COR-L47 (cell line): ENCODE measurements at regions not wholly inside any gene's neighbourhood (a gene's known extent, or its start where the extent isn't known, plus 50 kb on each side); places are given as distances from the start of the nearest gene placed in this dataset.
"Not testable (repeated sequence)": the region's sequence is repeated elsewhere in the genome, so short reads cannot be mapped to it uniquely, and the experiment has no call there.

ENCODE experiments used
- DNase-seq: peaks from one replicate; lab custom pipeline; 2025; lab: John Stamatoyannopoulos, UW

- no peak for DNase-seq
Observed at GRCh38 chr5:131107128-131107527, 57.9 kb downstream of the HINT1 start.

DNA sequence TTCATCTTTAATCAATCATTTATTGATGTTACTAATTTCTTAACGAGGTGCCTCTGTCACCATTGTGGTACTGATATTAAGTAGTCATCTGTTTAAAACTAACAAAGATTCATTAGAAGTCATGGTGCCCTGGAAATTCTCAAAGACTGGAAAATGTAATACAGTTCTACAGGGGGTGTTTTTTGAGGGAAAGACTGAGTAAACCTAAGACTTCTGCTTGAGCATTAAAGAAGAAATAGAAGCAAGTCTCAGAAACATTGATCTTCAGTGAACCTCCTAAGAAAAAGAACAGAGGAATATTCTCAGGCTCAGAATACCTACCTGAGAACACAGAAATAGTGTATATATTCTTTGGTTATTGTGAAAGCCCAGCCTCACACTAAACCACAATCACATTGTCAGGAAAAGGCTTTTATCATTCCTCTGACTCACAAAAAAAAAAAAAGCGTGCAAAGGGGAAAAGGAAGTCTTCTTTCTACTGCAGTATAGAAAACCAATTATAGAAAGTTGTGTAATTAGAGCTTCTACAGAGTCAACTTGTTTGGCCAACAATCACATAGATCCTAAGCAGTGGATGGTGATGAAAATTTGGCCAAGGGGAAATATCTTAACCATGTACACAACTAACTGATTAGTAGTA lies 60.8 kb downstream of the HINT1 start:
- DNase-seq = no peak

GRCh38 chr5:131096774-131097710 lies 68.0 kb downstream of the HINT1 start:
- no peak for DNase-seq

- DNase-seq = not testable (repeated sequence)
Observed at GRCh38 chr5:131095561-131095960, 69.5 kb downstream of the HINT1 start.

DNA sequence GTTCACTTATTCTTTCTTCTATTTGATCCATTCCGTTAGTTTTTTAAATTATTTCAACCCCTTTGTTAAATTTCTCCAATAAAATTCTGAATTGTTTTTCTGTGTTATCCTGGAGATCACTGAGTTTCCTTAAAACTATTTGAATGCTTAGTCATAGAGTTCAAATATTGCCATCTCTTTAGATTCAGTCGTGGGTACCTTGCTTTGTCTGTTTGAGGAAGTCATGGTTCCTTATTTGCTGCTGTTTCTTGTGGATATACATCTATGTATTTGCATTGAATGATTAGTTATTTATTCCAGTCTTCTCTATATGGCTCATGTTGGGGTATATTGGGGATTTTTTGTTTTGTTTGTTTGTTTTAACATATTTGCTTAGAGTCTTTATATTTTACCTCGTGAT lies 80.6 kb downstream of the HINT1 start:
- DNase-seq = no peak

GRCh38 chr5:131081913-131082488 lies 83.1 kb downstream of the HINT1 start:
- DNase-seq = no peak

- no peak for DNase-seq
Observed at GRCh38 chr5:131081374-131081773, 83.7 kb downstream of the HINT1 start.

- DNase-seq = no peak
Observed at GRCh38 chr5:131079232-131079631, 85.8 kb downstream of the HINT1 start.

GRCh38 chr5:131068893-131069643 lies 96.0 kb downstream of the HINT1 start:
- DNase-seq = no peak

GRCh38 chr5:131068076-131068475 lies 97.0 kb downstream of the HINT1 start:
- DNase-seq = no peak

DNA sequence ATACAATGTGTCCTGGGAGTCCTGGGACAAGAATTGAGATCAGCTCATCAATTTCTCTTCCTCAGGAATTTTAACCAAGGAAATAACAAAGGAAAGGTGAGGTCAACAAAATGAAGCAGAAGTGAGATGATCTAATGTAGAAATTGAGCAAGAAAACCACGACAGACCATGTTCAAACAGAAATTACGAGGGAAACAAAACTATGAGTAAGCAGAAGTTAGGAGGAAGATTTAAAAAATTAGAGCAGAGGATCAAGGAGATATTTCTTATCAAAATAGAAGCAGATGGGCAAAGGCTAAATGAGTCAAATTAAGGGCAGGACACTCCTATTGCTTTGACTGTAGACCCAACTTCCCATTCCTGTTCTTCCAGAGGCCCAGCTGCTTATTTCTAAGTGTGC lies 97.4 kb downstream of the HINT1 start:
- no peak for DNase-seq

- no peak for DNase-seq
Observed at GRCh38 chr5:131064669-131065371, 100.2 kb downstream of the HINT1 start.

- no peak for DNase-seq
Observed at GRCh38 chr5:131042021-131042789, 122.9 kb downstream of the HINT1 start.

GRCh38 chr5:131023498-131023865 lies 141.6 kb downstream of the HINT1 start:
- DNase-seq = no peak

DNA sequence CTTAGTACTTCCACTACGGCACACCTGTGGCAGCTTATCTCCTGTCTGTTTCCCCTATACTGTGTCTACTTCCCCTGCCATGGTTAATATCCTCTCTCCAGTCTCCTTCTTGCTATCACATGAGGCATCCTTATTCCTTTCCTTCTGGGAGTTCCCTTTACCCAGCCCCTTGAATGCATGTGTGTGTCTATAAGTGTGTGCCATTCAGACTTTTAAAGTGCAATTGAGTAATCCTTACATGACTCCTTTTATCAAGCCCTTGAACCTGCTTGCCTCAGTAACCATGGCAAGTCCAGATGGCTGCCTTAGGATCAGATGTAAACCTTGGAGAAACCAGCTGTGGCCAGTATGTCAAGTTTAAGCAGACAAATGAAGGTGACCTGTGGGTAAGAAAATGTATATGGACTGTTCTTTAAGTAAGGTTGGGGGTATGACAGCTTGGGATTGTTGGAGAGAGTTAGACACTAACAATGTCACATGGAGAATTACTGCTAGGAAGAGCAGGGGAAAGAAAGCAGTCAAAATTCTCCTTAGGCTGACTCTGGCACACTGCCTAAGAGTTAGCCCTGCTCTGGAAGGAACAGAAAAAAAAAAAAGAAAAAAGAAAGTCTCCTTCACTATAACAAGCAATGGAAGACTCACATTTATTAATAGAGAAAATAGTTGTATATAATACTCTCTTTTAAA lies 142.1 kb downstream of the HINT1 start:
- DNase-seq = no peak

DNA sequence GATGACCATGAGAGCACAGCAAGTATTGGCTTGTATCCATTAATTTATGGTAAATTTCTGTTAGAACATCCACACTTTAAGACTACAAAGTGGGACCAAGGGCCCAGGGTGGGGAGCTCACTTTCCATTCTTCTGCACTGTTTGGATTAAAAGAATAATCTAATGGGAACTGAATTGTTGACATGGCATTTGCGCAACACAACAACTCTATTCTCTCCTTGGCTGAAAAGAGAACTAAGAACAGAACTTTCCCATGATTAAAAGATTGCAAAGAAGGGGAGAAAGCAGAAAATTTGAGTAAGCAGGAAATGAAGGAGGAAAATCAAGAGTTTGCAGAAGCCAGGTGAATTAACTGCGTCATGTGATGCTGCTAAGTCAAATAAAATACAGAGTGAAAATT lies 143.4 kb downstream of the HINT1 start:
- DNase-seq = no peak

DNA sequence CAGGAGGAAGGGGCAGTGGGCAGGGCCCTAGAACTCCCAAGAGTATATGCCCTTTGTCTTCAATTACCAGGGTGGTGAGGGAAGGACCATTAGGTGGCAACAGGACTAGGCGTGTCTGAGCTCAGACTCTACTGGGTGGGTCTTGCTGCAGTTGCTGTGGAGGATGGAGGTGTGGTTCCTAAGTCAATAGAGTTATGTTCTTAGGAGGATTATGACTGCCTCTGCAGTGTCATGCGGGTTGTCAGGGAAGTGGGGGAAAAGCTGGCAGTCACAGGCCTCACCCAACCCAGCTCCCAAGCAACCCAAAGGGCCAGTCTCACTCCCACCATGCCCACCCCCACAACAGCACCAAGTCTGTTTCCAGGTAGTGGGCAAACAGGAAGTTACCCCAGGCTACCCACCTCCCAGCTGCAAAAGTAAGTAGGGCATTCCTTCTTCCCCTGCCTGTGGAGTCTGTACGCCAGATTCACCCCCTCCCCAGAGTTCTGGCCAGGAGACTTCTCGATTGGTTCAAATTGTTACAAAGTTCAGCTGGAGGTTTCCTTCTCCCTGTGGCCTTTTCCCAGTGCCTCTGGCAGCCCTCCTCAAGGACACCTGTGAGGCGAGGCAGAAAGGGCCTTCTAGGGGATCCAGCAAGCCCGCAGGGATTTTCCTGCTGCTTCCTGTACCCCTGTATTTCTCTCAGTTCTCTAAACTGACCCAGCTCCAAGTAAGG lies 145.3 kb downstream of the HINT1 start:
- no peak for DNase-seq

- no peak for DNase-seq
Observed at GRCh38 chr5:131019111-131019510, 145.9 kb downstream of the HINT1 start.

- no peak for DNase-seq
Observed at GRCh38 chr5:131008329-131008728, 156.7 kb downstream of the HINT1 start.
